CD14-positive monocyte (primary cell): ENCODE measurements at regions not wholly inside any gene's neighbourhood (a gene's known extent, or its start where the extent isn't known, plus 50 kb on each side); places are given as distances from the start of the nearest gene placed in this dataset.

Experiments used
- DNase-seq, 3 donors: peaks; one replicate each; pipeline ENCODE4 v3.0.0-alpha.2; 2011 to 2022
- H2AFZ ChIP-seq: 2 replicates; pipeline ENCODE4 v1.6.0; 2012; ENCODE audit warnings: mild to moderate bottlenecking, low read depth, low read length, inconsistent platforms; ENCODE audit not compliant: insufficient read depth, poor library complexity, severe bottlenecking
- H3K27ac ChIP-seq, 2 donors: 1 replicate in 1 of 2; 2 replicates in 1 of 2; pipeline ENCODE4 v1.5.1; 2012 to 2013; ENCODE audit warnings: low read length in 2 of 2, control low read depth in 1 of 2, inconsistent platforms in 1 of 2, low read depth in 1 of 2, mild to moderate bottlenecking in 1 of 2
- H3K27me3 ChIP-seq, 2 donors: one replicate each; pipeline versions ENCODE4 v1.6.0 to v1.6.1; 2011 to 2013; ENCODE audit warnings: low read length in 2 of 2; ENCODE audit not compliant: control insufficient read depth in 2 of 2, insufficient read depth in 2 of 2
- H3K36me3 ChIP-seq, 2 donors: replicated peaks in 1 of 2; 1 replicate in 1 of 2; 2 replicates in 1 of 2; pipeline versions ENCODE4 v1.5.1 to v1.6.1; 2012 to 2013; ENCODE audit warnings: low read length in 2 of 2, control low read depth in 1 of 2, inconsistent platforms in 1 of 2, mild to moderate bottlenecking in 1 of 2; ENCODE audit not compliant: insufficient read depth in 2 of 2, control insufficient read depth in 1 of 2
- H3K4me1 ChIP-seq, 2 donors: 1 replicate in 1 of 2; 2 replicates in 1 of 2; pipeline versions ENCODE4 v1.5.1 to v1.6.1; 2012 to 2013; ENCODE audit warnings: low read length in 2 of 2, control low read depth in 1 of 2, inconsistent platforms in 1 of 2, mild to moderate bottlenecking in 1 of 2, moderate library complexity in 1 of 2; ENCODE audit not compliant: insufficient read depth in 2 of 2, control insufficient read depth in 1 of 2
- H3K4me2 ChIP-seq: replicated peaks from 2 replicates; pipeline ENCODE3; 2012; ENCODE audit warnings: low read length, moderate library complexity, mild to moderate bottlenecking; ENCODE audit not compliant: poor library complexity, severe bottlenecking; ENCODE audit errors: extremely low read depth
- H3K4me3 ChIP-seq, 3 experiments: fragments of 200-600 bp in 1 of 3; sonication (generic) in 1 of 3; replicated peaks in 1 of 3; 1 replicate in 2 of 3; 2 replicates in 1 of 3; pipeline ENCODE4 v1.5.1; 2011 to 2013; ENCODE audit warnings: low read length in 3 of 3, mild to moderate bottlenecking in 3 of 3, control low read depth in 2 of 3, low read depth in 2 of 3, inconsistent platforms in 1 of 3, moderate library complexity in 1 of 3
- H3K79me2 ChIP-seq: 2 replicates; pipeline ENCODE4 v1.6.0; 2012; ENCODE audit warnings: mild to moderate bottlenecking, control low read depth, inconsistent platforms, low read length, moderate library complexity; ENCODE audit not compliant: insufficient read depth
- H3K9ac ChIP-seq: 2 replicates; pipeline ENCODE4 v1.6.0; 2017; ENCODE audit warnings: low read length, mild to moderate bottlenecking; ENCODE audit not compliant: insufficient read depth, poor library complexity, severe bottlenecking
- H3K9me3 ChIP-seq, 2 donors: replicated peaks in 1 of 2; 1 replicate in 1 of 2; 2 replicates in 1 of 2; pipeline versions ENCODE4 v1.5.1 to v1.6.1; 2012 to 2013; ENCODE audit warnings: low read length in 2 of 2, control low read depth in 1 of 2; ENCODE audit not compliant: control insufficient read depth in 1 of 2, insufficient read depth in 1 of 2
- H4K20me1 ChIP-seq: 2 replicates; pipeline ENCODE4 v1.6.0; 2012; ENCODE audit warnings: mild to moderate bottlenecking, low read length, control low read depth, moderate library complexity; ENCODE audit not compliant: insufficient read depth
- H3K27ac Mint-ChIP-seq, 7 donors: one replicate each; pipeline ENCODE4 v1.8.0; 2020; ENCODE audit warnings: mild to moderate bottlenecking in 7 of 7, mixed read lengths in 7 of 7, moderate library complexity in 6 of 7, inconsistent platforms in 2 of 7
- H3K27me3 Mint-ChIP-seq, 3 donors: one replicate each; pipeline ENCODE4 v1.8.0; 2021 to 2022; ENCODE audit warnings: low read depth in 3 of 3, mild to moderate bottlenecking in 3 of 3, mixed read lengths in 3 of 3, moderate library complexity in 3 of 3, inconsistent platforms in 1 of 3
- H3K36me3 Mint-ChIP-seq, 2 donors: one replicate each; pipeline ENCODE4 v1.8.0; 2020; ENCODE audit warnings: mixed read lengths in 2 of 2, inconsistent platforms in 1 of 2, mild to moderate bottlenecking in 1 of 2
- H3K4me1 Mint-ChIP-seq: one replicate; pipeline ENCODE4 v1.8.0; 2020; ENCODE audit warnings: mild to moderate bottlenecking, mixed read lengths
- H3K4me3 Mint-ChIP-seq, 2 donors: one replicate each; pipeline ENCODE4 v1.8.0; 2020; ENCODE audit warnings: mild to moderate bottlenecking in 2 of 2, mixed read lengths in 2 of 2, moderate library complexity in 1 of 2
- H3K9me3 Mint-ChIP-seq, 7 donors: one replicate each; pipeline ENCODE4 v1.8.0; 2020 to 2022; ENCODE audit warnings: mixed read lengths in 7 of 7, mild to moderate bottlenecking in 6 of 7, moderate library complexity in 6 of 7, inconsistent platforms in 2 of 7
- WGBS: methylation state at CpG from one replicate; pipeline ENCODE4 v1.1.5; 2013; ENCODE audit warnings: missing lambda C conversion rate; ENCODE audit not compliant: insufficient coverage; 5-methylcytosine and 5-hydroxymethylcytosine counted together
- intact Hi-C, 2 donors: fragments of 100-400 bp; cut with micrococcal nuclease; formaldehyde crosslinking; loops; one replicate each; pipeline versions ENCODE4 v1.15.0 to v1.15.1; 2023
- TF ChIP-seq, protein P1 (sequence below): fragments of 200-600 bp; IDR thresholded peaks from one replicate; pipeline ENCODE4 v1.8.0; 2022; ENCODE audit warnings: antibody characterized with exemption, mild to moderate bottlenecking

DNA sequence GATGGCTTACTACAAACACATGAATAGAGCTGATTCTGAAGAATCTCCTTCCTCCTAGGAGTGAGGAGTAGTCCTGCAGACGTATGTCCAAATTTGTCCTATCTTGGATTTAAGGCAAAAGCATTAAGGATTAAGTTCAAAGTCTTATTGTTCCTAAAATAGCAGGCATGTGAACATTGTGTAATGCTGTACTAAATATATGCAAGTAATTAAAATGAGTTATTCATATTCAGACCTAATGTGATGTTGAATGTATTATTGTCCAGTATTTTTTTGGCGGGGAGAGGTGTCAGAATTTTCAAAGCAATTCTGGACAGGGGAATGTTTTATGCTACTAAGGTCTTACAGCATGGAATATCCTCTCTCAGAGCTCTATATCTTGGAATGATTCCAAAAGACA, 60.7 kb upstream of the STK38L start:
- Histone ChIP-seq H3K36me3 (no peaks in the 10 kb centered on the region), H3K9me3 (no peaks in the 10 kb centered on the region), H4K20me1 (no peaks in the 10 kb centered on the region), H2AFZ (no peak overlapping the region), H3K79me2 (no peaks in the 10 kb centered on the region), H3K9ac (no peak overlapping the region), H3K27ac (no peak overlapping the region), H3K4me1 (peaks cover 31 to 33% of the 10 kb centered on the region in 2 donors), H3K27me3 (no peaks in the 10 kb centered on the region), H3K4me2 (no peak overlapping the region), H3K4me3 (no peak overlapping the region)
- DNase-seq, result no peak
- H3K9me3 Mint-ChIP-seq, result peaks cover 0 to 2% (median 0%) of the 10 kb centered on the region in 7 donors
- H3K27me3 Mint-ChIP-seq, result peaks cover 0 to 7% (median 1%) of the 10 kb centered on the region in 3 donors
- peaks cover 34% of the 10 kb centered on the region for H3K4me1 Mint-ChIP-seq
- intact Hi-C loops, result loop anchor here in 1 of 2 donors (5.0 kb wide), 1 partner anchor 39 kb away; no protein-coding TSS in a partner anchor
- no peak overlapping the region for H3K4me3 Mint-ChIP-seq
- TF ChIP-seq, protein P1, sequence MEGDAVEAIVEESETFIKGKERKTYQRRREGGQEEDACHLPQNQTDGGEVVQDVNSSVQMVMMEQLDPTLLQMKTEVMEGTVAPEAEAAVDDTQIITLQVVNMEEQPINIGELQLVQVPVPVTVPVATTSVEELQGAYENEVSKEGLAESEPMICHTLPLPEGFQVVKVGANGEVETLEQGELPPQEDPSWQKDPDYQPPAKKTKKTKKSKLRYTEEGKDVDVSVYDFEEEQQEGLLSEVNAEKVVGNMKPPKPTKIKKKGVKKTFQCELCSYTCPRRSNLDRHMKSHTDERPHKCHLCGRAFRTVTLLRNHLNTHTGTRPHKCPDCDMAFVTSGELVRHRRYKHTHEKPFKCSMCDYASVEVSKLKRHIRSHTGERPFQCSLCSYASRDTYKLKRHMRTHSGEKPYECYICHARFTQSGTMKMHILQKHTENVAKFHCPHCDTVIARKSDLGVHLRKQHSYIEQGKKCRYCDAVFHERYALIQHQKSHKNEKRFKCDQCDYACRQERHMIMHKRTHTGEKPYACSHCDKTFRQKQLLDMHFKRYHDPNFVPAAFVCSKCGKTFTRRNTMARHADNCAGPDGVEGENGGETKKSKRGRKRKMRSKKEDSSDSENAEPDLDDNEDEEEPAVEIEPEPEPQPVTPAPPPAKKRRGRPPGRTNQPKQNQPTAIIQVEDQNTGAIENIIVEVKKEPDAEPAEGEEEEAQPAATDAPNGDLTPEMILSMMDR, result no peak
- H3K36me3 Mint-ChIP-seq, result no peaks in the 10 kb centered on the region
- H3K27ac Mint-ChIP-seq, result no peak overlapping the region
- no CpG with 5 or more reads among the region's 2 CpGs for WGBS

GRCh38 chr12:27185234-27186021, 58.7 kb upstream of the STK38L start:
- Mint-ChIP-seq H3K27me3 (peaks cover 0 to 3% (median 0%) of the 10 kb centered on the region in 3 donors), H3K27ac (no peak overlapping the region), H3K4me1 (peaks cover 16% of the 10 kb centered on the region), H3K9me3 (peaks cover 0 to 2% (median 0%) of the 10 kb centered on the region in 7 donors), H3K36me3 (no peaks in the 10 kb centered on the region), H3K4me3 (no peak overlapping the region)
- Histone ChIP-seq H3K4me1 (peaks cover 15% of the 10 kb centered on the region in 2 donors), H3K36me3 (no peaks in the 10 kb centered on the region), H3K9ac (no peak overlapping the region), H3K4me3 (no peak overlapping the region), H3K4me2 (no peak overlapping the region), H3K79me2 (no peaks in the 10 kb centered on the region), H3K9me3 (no peaks in the 10 kb centered on the region), H3K27ac (no peak overlapping the region), H3K27me3 (no peaks in the 10 kb centered on the region), H4K20me1 (no peaks in the 10 kb centered on the region), H2AFZ (no peak overlapping the region)
- DNase-seq, result no peak
- TF ChIP-seq, protein P1, result no peak
- 40% methylated on average over 1 of the region's 4 CpGs for WGBS
- intact Hi-C loops, result no loop called here
